GM23248 (cell line): ENCODE measurements at regions not wholly inside any gene's neighbourhood (a gene's known extent, or its start where the extent isn't known, plus 50 kb on each side); places are given as distances from the start of the nearest gene placed in this dataset.

ENCODE experiments used
- EZH2 ChIP-seq: fragments of 200-600 bp; sonication (generic); IDR thresholded peaks from 2 replicates; pipeline ENCODE4 v1.6.1; 2018; ENCODE audit warnings: antibody characterized with exemption, mild to moderate bottlenecking; ENCODE audit not compliant: insufficient read depth, poor library complexity, severe bottlenecking
- EZH2phosphoT487 ChIP-seq: fragments of 200-600 bp; sonication (generic); IDR thresholded peaks from 2 replicates; pipeline ENCODE4 v1.6.1; 2018; ENCODE audit warnings: antibody characterized with exemption, moderate library complexity, mild to moderate bottlenecking, low read depth; ENCODE audit not compliant: insufficient read depth

DNA sequence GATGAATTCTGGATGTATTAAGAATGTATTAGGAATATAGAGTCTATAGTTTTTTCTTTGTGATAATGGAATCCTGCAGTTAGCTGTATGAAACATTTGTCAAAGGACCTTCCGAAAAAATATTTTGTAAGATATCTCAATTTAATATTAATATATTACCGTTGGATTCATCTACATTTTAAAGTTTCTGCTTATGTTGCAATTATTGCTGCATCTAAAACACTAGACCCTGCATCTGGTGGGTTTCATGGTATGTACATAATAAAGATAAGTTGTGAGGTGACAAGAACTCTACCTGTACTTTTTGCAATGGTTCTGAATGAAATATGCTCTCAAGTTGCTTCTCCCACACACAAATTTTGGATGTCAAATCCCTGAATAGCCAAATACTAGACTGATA, 565.9 kb upstream of the FBXO33 start:
- no peak for TF ChIP-seq EZH2
- TF ChIP-seq EZH2phosphoT487, result no peak
